Kidney (tissue), 13 donors: ENCODE measurements at regions not wholly inside any gene's neighbourhood (a gene's known extent, or its start where the extent isn't known, plus 50 kb on each side); places are given as distances from the start of the nearest gene placed in this dataset.

Source experiments
- DNase-seq, 5 donors: peaks; one replicate each; pipeline ENCODE4 v3.0.0-alpha.2; 2013 to 2020
- FAIRE-seq: peaks from 2 replicates; lab custom pipeline; 2012; peaks lifted over from hg19 to GRCh38; lab: Jason Lieb, UNC
- H3K27ac ChIP-seq, 2 donors: one replicate each; pipeline ENCODE4 v1.7.0; 2013; ENCODE audit warnings: low read depth in 2 of 2, low read length in 2 of 2, inconsistent platforms in 1 of 2
- H3K27me3 ChIP-seq: one replicate; pipeline ENCODE4 v1.7.1; 2013; ENCODE audit warnings: low read length, inconsistent platforms; ENCODE audit not compliant: control insufficient read depth, insufficient read depth
- H3K36me3 ChIP-seq, 3 donors: one replicate each; pipeline versions ENCODE4 v1.7.0 to v1.7.1; 2013; ENCODE audit warnings: low read length in 3 of 3, control low read depth in 1 of 3, inconsistent platforms in 1 of 3; ENCODE audit not compliant: insufficient read depth in 3 of 3, control insufficient read depth in 2 of 3
- H3K4me1 ChIP-seq, 3 donors: one replicate each; pipeline versions ENCODE4 v1.7.0 to v1.7.1; 2013; ENCODE audit warnings: low read length in 3 of 3, inconsistent platforms in 1 of 3, low read depth in 1 of 3; ENCODE audit not compliant: control insufficient read depth in 2 of 3, insufficient read depth in 2 of 3
- H3K4me3 ChIP-seq, 3 donors: one replicate each; pipeline versions ENCODE4 v1.7.0 to v1.8.1; 2013; ENCODE audit warnings: low read length in 3 of 3, control low read depth in 1 of 3, inconsistent platforms in 1 of 3
- H3K9ac ChIP-seq, 3 donors: one replicate each; pipeline versions ENCODE4 v1.7.0 to v1.7.1; 2013; ENCODE audit warnings: low read length in 3 of 3, control low read depth in 1 of 3, inconsistent platforms in 1 of 3
- H3K9me3 ChIP-seq, 3 donors: one replicate each; pipeline versions ENCODE4 v1.7.0 to v1.7.1; 2013; ENCODE audit warnings: low read length in 3 of 3, control low read depth in 1 of 3, inconsistent platforms in 1 of 3; ENCODE audit not compliant: control insufficient read depth in 2 of 3, insufficient read depth in 1 of 3
- intact Hi-C: fragments of 100-400 bp; cut with DNase I; formaldehyde crosslinking; loops from one replicate; pipeline ENCODE4 v1.11.1; 2022
- TF ChIP-seq, protein P1 (sequence below): IDR thresholded peaks from 3 replicates; pipeline ENCODE4 v1.5.1; 2012; ENCODE audit warnings: mild to moderate bottlenecking, moderate library complexity, borderline replicate concordance; ENCODE audit not compliant: insufficient read depth; ENCODE audit errors: extremely low read depth
- donor health status: control.
- donor health status: control.
- donor health status: control.
- donor health status: control.
- donor health status: control.
- donor health status: DM: yes; HTN: yes; CAD: no.
- donor health status: Normal renal cell carcinoma (clear cell type).

DNA sequence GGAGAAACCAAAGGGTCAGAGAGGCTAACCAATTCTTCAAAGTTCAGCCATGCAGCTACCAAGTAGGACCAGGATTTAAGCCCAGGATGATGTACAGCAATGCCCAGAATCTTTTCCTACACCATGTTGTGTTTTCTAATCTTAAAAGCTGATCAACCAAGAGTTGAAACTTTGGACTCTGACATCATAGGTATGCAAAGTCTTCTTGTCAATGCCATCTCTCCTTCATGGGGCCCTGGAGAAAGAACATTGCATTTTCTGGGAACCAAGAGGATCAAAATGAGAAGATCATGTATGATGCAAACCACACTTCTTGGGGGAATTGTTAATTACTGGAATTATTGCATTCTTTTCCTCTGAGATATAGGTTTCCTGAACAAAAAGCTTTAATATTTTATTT is 54.4 kb upstream of the XPA start:
- H3K9ac ChIP-seq, result no peak overlapping the region
- H3K27me3 ChIP-seq, result no peaks in the 10 kb centered on the region
- no peaks in the 10 kb centered on the region for H3K4me1 ChIP-seq
- TF ChIP-seq, protein P1, sequence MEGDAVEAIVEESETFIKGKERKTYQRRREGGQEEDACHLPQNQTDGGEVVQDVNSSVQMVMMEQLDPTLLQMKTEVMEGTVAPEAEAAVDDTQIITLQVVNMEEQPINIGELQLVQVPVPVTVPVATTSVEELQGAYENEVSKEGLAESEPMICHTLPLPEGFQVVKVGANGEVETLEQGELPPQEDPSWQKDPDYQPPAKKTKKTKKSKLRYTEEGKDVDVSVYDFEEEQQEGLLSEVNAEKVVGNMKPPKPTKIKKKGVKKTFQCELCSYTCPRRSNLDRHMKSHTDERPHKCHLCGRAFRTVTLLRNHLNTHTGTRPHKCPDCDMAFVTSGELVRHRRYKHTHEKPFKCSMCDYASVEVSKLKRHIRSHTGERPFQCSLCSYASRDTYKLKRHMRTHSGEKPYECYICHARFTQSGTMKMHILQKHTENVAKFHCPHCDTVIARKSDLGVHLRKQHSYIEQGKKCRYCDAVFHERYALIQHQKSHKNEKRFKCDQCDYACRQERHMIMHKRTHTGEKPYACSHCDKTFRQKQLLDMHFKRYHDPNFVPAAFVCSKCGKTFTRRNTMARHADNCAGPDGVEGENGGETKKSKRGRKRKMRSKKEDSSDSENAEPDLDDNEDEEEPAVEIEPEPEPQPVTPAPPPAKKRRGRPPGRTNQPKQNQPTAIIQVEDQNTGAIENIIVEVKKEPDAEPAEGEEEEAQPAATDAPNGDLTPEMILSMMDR, result no peak
- DNase-seq (no peak), FAIRE-seq (no peak)
- intact Hi-C loops, result no loop called here
- H3K9me3 ChIP-seq, result no peaks in the 10 kb centered on the region
- H3K36me3 ChIP-seq, result no peaks in the 10 kb centered on the region
- H3K27ac ChIP-seq, result no peak overlapping the region
- H3K4me3 ChIP-seq, result no peak overlapping the region

DNA sequence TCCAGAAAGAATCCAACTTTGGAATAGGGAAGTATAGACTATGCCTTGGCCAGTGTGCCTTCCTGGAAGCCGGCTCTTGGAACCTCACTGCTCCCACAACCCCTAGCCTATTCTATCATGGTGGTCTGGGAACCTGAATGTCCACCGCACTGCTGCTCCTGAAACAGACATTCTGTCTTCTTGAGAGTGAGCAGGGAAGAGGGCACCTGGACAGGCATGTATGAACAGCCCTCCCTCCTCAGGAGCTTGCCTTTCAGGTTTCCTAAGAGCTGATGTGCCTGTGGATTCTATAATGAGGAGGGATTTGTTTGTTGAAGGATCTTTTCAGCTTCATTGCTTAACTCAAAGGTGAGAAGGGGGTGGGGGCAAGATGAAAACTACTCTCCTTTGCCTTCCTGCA is 55.1 kb upstream of the XPA start:
- H3K36me3 ChIP-seq, result no peaks in the 10 kb centered on the region
- no peaks in the 10 kb centered on the region for H3K27me3 ChIP-seq
- intact Hi-C loops, result no loop called here
- no peak overlapping the region for H3K9ac ChIP-seq
- FAIRE-seq (no peak), DNase-seq (no peak)
- H3K9me3 ChIP-seq, result no peaks in the 10 kb centered on the region
- H3K4me1 ChIP-seq, result no peaks in the 10 kb centered on the region
- TF ChIP-seq, protein P1, result no peak
- no peak overlapping the region for H3K27ac ChIP-seq
- H3K4me3 ChIP-seq, result no peak overlapping the region

DNA sequence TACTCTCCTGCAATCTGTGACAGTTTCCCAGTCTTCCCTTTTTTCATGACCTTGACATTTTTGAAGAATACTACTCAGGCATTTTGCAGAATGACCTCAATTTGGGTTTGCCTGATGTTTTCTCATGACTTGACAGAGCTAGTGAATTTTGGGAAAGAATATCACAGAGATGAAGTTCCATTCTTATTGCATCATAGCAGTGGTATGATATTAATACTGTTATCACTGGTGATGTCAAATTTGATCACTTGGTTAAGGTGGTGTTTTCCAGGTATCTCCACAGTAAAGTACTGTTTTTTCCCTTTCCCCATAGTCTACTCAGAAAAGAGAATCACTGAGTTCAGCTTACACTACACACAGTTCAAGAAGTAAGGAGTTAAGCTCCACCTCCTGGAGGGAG is 56.2 kb upstream of the XPA start:
- Histone ChIP-seq H3K4me3 (no peak overlapping the region), H3K27me3 (no peaks in the 10 kb centered on the region), H3K4me1 (no peaks in the 10 kb centered on the region), H3K9ac (no peak overlapping the region), H3K27ac (no peak overlapping the region), H3K9me3 (no peaks in the 10 kb centered on the region), H3K36me3 (no peaks in the 10 kb centered on the region)
- FAIRE-seq, result no peak
- TF ChIP-seq, protein P1, result no peak
- DNase-seq, result no peak
- intact Hi-C loops, result no loop called here

DNA sequence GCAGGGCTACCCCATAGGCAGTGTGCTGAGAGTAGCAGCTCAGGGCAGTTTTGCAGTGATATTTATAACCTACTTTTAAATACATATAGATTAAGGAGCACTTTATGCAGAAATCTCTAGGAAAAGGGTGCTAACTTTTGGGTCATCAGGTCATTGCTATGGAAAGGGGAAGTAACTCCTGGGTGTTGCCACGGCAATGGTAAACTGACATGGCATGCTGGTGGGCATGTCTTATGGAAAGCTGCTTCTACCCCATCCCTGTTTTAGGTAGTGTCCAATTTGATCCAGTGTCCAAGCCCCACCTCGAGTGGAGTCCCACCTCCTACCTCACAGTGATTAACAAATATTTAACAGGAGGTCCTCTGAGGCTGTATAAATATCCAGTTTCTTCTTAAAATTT is 56.8 kb upstream of the XPA start:
- FAIRE-seq (no peak), DNase-seq (no peak)
- H3K4me3 ChIP-seq, result no peak overlapping the region
- no peaks in the 10 kb centered on the region for H3K27me3 ChIP-seq
- intact Hi-C loops, result no loop called here
- H3K27ac ChIP-seq, result no peak overlapping the region
- no peak overlapping the region for H3K9ac ChIP-seq
- TF ChIP-seq, protein P1, result no peak
- no peaks in the 10 kb centered on the region for H3K4me1 ChIP-seq
- H3K36me3 ChIP-seq, result no peaks in the 10 kb centered on the region
- no peaks in the 10 kb centered on the region for H3K9me3 ChIP-seq
